Activated CD8-positive, alpha-beta T cell treated with anti-CD3 and anti-CD28 coated beads for 36 hours (primary cell): ENCODE measurements at regions not wholly inside any gene's neighbourhood (a gene's known extent, or its start where the extent isn't known, plus 50 kb on each side); places are given as distances from the start of the nearest gene placed in this dataset.

Experiments used
- ATAC-seq: fragments of 200-7000 bp; cut with Tn5 transposase; one replicate; pipeline ENCODE4 v1.10.0; 2021; ENCODE audit warnings: mild to moderate bottlenecking, moderate library complexity
- CTCF ChIA-PET: fragments of 350-600 bp; sonication (Branson Sonifier 250); formaldehyde crosslinking; loops from one replicate; lab custom pipeline; 2021; ENCODE audit warnings: antibody characterized with exemption; lab: Charles Lee
- POLR2A ChIA-PET: fragments of 350-600 bp; sonication (Branson Sonifier 250); formaldehyde crosslinking; loops from one replicate; lab custom pipeline; 2021; ENCODE audit warnings: antibody characterized with exemption; lab: Charles Lee
- DNase-seq: peaks from one replicate; pipeline ENCODE4 v3.0.0-alpha.2; 2020
- H3K27ac Mint-ChIP-seq: one replicate; pipeline ENCODE4 v1.8.0; 2021; ENCODE audit warnings: mild to moderate bottlenecking, mixed read lengths
- H3K27me3 Mint-ChIP-seq: one replicate; pipeline ENCODE4 v1.8.0; 2021; ENCODE audit warnings: mixed read lengths
- H3K36me3 Mint-ChIP-seq: one replicate; pipeline ENCODE4 v1.8.0; 2021; ENCODE audit warnings: low read depth, mixed read lengths
- H3K4me1 Mint-ChIP-seq: one replicate; pipeline ENCODE4 v1.8.0; 2021; ENCODE audit warnings: low read depth, mixed read lengths
- H3K4me3 Mint-ChIP-seq: one replicate; pipeline ENCODE4 v1.8.0; 2021; ENCODE audit warnings: mild to moderate bottlenecking, moderate library complexity, mixed read lengths
- H3K9me3 Mint-ChIP-seq: one replicate; pipeline ENCODE4 v1.8.0; 2021; ENCODE audit warnings: mixed read lengths
- intact Hi-C: fragments of 100-400 bp; cut with micrococcal nuclease; formaldehyde crosslinking; loops from one replicate; pipeline ENCODE4 v1.10.0; 2022
- TF ChIP-seq, protein P1 (sequence below): fragments of 200-600 bp; IDR thresholded peaks from one replicate; pipeline ENCODE4 v1.8.0; 2022; ENCODE audit warnings: antibody characterized with exemption, mild to moderate bottlenecking

DNA sequence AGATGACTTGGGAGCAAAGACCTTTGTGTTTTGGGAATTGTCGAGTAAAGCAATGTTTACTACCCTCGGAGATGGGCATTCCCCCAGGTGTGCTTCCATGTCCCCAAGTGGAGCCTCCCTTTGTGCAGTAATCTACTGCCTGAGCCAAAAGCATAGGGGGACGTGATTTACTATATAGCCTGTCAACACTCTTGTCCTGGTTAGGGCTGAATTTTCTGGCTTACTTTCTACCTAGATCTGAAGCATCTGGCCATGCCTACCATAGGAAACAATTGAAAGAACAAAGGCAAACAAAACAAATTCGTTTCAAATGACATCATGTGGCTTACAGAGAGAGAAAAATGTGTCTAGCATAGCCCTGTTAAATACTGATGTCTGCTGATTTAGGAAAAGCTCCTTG, 350.6 kb downstream of the SAMD5 start:
- ChIA-PET POLR2A (no interaction called here), CTCF (no interaction called here)
- H3K27me3 Mint-ChIP-seq, result no peaks in the 10 kb centered on the region
- no peak overlapping the region for H3K27ac Mint-ChIP-seq
- intact Hi-C loops, result no loop called here
- H3K9me3 Mint-ChIP-seq, result no peaks in the 10 kb centered on the region
- TF ChIP-seq, protein P1, sequence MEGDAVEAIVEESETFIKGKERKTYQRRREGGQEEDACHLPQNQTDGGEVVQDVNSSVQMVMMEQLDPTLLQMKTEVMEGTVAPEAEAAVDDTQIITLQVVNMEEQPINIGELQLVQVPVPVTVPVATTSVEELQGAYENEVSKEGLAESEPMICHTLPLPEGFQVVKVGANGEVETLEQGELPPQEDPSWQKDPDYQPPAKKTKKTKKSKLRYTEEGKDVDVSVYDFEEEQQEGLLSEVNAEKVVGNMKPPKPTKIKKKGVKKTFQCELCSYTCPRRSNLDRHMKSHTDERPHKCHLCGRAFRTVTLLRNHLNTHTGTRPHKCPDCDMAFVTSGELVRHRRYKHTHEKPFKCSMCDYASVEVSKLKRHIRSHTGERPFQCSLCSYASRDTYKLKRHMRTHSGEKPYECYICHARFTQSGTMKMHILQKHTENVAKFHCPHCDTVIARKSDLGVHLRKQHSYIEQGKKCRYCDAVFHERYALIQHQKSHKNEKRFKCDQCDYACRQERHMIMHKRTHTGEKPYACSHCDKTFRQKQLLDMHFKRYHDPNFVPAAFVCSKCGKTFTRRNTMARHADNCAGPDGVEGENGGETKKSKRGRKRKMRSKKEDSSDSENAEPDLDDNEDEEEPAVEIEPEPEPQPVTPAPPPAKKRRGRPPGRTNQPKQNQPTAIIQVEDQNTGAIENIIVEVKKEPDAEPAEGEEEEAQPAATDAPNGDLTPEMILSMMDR, result no peak
- H3K4me3 Mint-ChIP-seq, result no peak overlapping the region
- H3K4me1 Mint-ChIP-seq, result no peaks in the 10 kb centered on the region
- ATAC-seq, result no peak
- no peaks in the 10 kb centered on the region for H3K36me3 Mint-ChIP-seq
- DNase-seq, result no peak

DNA sequence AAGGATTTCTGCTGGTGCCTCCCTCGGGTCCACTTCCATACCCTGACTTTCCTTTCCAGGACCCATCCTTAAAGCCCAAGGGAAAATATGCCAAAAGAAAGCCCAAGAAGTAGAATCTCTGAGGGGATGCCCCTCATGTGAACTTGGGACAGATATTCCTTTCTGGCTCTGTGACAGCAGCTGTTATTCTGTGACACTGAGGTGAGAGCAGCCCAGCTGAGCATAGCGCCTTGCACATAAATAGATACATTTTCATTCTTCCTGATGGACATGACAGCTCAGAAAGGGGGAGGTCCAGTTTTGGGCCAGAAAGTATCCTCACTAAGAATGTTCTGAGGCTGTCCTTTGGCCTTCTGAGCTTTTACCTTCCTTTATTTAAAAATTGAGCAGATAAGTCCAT, 353.2 kb downstream of the SAMD5 start:
- H3K36me3 Mint-ChIP-seq, result no peaks in the 10 kb centered on the region
- ATAC-seq (no peak), DNase-seq (no peak)
- intact Hi-C loops, result no loop called here
- ChIA-PET POLR2A (no interaction called here), CTCF (no interaction called here)
- TF ChIP-seq, protein P1, result no peak
- no peak overlapping the region for H3K27ac Mint-ChIP-seq
- no peaks in the 10 kb centered on the region for H3K9me3 Mint-ChIP-seq
- H3K4me3 Mint-ChIP-seq, result no peak overlapping the region
- H3K27me3 Mint-ChIP-seq, result no peaks in the 10 kb centered on the region
- H3K4me1 Mint-ChIP-seq, result no peaks in the 10 kb centered on the region

DNA sequence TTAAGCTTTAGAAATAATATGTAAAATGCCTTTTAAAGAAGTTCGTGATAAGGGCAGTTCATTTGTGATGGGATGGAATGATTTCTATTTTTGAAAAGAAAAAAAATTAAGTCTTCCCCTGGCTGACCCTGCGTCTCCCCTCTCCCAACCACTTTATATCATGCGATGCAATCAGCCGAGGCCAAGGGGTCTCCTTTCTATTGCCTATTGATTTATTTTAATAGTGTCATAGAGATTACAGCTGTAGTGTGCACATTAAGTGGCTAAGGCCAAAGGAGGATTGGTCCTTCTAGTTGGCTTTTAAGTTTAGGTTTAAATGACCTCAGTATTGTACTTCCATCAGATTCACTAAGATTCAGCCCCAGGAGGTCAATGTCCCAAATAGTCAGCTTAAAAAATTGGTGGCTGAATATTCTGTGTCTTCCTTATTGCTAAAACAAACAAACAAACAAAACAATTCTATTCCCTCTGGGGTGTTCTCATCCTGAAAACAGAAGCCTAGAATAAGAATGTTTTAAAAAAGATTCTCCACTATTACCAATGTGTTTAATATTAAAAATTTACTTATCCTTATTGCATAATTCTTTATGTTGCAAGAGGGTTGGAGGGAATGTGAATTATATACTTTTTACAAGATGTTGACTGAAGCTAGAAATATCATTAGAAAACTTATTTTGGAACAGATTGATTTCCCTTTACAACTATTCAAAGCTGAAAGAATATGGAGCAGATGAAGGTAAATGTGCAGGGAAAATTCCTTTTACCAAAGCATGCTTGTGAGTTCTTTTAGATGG, 359.1 kb downstream of the SAMD5 start:
- ATAC-seq (no peak), DNase-seq (no peak)
- no peaks in the 10 kb centered on the region for H3K4me1 Mint-ChIP-seq
- CTCF ChIA-PET, result no interaction called here
- intact Hi-C loops, result no loop called here
- H3K36me3 Mint-ChIP-seq, result no peaks in the 10 kb centered on the region
- H3K4me3 Mint-ChIP-seq, result no peak overlapping the region
- TF ChIP-seq, protein P1, result no peak
- H3K9me3 Mint-ChIP-seq, result peaks cover under 1% of the 10 kb centered on the region
- peaks cover 2% of the 10 kb centered on the region for H3K27me3 Mint-ChIP-seq
- POLR2A ChIA-PET, result no interaction called here
- no peak overlapping the region for H3K27ac Mint-ChIP-seq

DNA sequence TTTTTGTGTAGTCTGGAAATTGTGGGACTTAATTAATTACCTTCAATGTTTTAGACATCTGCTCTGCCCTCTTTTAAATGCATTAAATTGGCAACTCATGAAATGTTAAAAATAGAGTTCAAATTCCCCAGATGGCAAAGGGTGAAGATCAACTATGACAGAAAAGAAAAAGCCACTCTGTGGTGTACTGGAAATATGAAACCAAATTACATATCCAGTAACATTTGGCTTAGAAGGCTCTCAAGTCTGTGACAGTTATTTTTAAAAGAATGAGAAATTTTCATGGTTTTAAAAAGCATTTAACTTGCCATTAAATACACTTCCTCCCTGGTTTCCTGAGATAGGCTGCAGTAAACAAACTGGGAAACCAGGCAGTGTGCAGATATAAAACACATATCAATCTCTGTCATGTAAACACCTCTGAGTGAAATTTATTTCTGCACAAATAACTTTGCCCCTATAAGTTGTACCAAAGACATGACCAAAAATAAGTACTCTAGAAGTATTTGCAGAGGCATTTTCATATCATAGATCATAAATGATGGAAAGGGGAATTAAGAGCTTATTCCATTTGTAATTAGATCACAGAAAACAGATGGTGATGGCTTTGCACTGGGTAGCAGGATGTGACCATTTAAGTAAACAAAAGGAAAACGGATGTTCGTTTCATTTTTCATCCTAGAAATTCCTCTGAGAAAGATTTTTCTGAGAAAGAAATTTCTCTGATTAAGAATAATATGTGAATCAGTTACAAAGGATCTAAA, 360.1 kb downstream of the SAMD5 start:
- Mint-ChIP-seq H3K27me3 (peaks cover 2% of the 10 kb centered on the region), H3K4me1 (no peaks in the 10 kb centered on the region), H3K36me3 (no peaks in the 10 kb centered on the region), H3K27ac (no peak overlapping the region), H3K4me3 (no peak overlapping the region), H3K9me3 (peaks cover 1% of the 10 kb centered on the region)
- CTCF ChIA-PET, result no interaction called here
- POLR2A ChIA-PET, result no interaction called here
- ATAC-seq (no peak), DNase-seq (no peak)
- intact Hi-C loops, result no loop called here
- TF ChIP-seq, protein P1, result no peak

DNA sequence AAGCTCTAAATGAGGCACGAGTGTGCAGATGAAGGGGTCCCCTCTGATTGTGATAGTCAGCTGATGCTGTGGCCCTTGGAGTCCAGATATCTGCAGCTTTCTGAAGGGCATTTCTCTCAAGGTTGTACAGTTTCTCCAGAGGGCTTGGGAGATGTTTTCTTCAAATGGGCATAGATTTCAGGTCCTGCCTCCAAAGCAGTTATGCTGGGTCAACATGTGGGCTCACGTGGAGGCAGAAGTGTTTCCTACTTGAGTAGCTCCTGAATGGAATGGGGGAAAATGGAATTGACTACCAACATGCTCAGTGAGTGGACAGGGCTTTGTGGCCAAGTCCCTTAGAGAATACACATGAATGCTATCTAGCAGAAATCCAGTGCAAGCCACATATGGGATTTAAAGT, 360.7 kb downstream of the SAMD5 start:
- ChIA-PET CTCF (no interaction called here), POLR2A (no interaction called here)
- Mint-ChIP-seq H3K27ac (no peak overlapping the region), H3K4me1 (no peaks in the 10 kb centered on the region), H3K4me3 (no peak overlapping the region), H3K36me3 (no peaks in the 10 kb centered on the region), H3K9me3 (peaks cover 1% of the 10 kb centered on the region), H3K27me3 (peaks cover 2% of the 10 kb centered on the region)
- intact Hi-C loops, result no loop called here
- TF ChIP-seq, protein P1, result no peak
- no peak for DNase-seq
- no peak for ATAC-seq
